Smooth muscle cell (in vitro differentiated cells): ENCODE measurements at regions not wholly inside any gene's neighbourhood (a gene's known extent, or its start where the extent isn't known, plus 50 kb on each side); places are given as distances from the start of the nearest gene placed in this dataset.
"Not testable (repeated sequence)": the region's sequence is repeated elsewhere in the genome, so short reads cannot be mapped to it uniquely, and the experiment has no call there.

Experiments
- DNase-seq: peaks from one replicate; lab custom pipeline; 2025; ENCODE audit not compliant: unreplicated experiment; lab: John Stamatoyannopoulos, UW
- H2AFZ ChIP-seq: fragments of 200-600 bp; sonication (generic); 2 replicates; pipeline ENCODE4 v1.6.0; 2016; ENCODE audit warnings: antibody characterized with exemption, low read depth, mild to moderate bottlenecking
- H3F3A ChIP-seq: fragments of 200-600 bp; sonication (generic); 2 replicates; pipeline ENCODE4 v1.6.0; 2017; ENCODE audit warnings: antibody characterized with exemption, low read depth
- H3K27ac ChIP-seq: fragments of 200-600 bp; sonication (generic); 2 replicates; pipeline ENCODE4 v1.5.1; 2016; ENCODE audit warnings: low read depth, mild to moderate bottlenecking
- H3K27me3 ChIP-seq: fragments of 200-600 bp; sonication (generic); 2 replicates; pipeline ENCODE4 v1.6.1; 2016; ENCODE audit warnings: low read depth, mild to moderate bottlenecking
- H3K36me3 ChIP-seq: fragments of 200-600 bp; sonication (generic); 2 replicates; pipeline ENCODE4 v1.5.1; 2016; ENCODE audit warnings: low read depth
- H3K4me1 ChIP-seq: fragments of 200-600 bp; sonication (generic); 2 replicates; pipeline ENCODE4 v1.5.1; 2016; ENCODE audit warnings: low read depth
- H3K4me2 ChIP-seq: fragments of 200-600 bp; sonication (generic); 2 replicates; pipeline ENCODE4 v1.6.0; 2016; ENCODE audit warnings: mild to moderate bottlenecking
- H3K4me3 ChIP-seq: fragments of 200-600 bp; sonication (generic); 2 replicates; pipeline ENCODE4 v1.5.1; 2016; ENCODE audit warnings: mild to moderate bottlenecking
- H3K79me2 ChIP-seq: fragments of 200-600 bp; sonication (generic); 2 replicates; pipeline ENCODE4 v1.6.0; 2016; ENCODE audit warnings: low read depth, mild to moderate bottlenecking
- H3K9ac ChIP-seq: fragments of 200-600 bp; sonication (generic); 2 replicates; pipeline ENCODE4 v1.6.0; 2016; ENCODE audit warnings: low read depth
- H3K9me3 ChIP-seq: fragments of 200-600 bp; sonication (generic); replicated peaks from 2 replicates; pipeline ENCODE4 v1.5.1; 2016; ENCODE audit warnings: low read depth
- H4K20me1 ChIP-seq: fragments of 200-600 bp; sonication (generic); 2 replicates; pipeline ENCODE4 v1.6.0; 2016; ENCODE audit warnings: low read depth
- WGBS: methylation state at CpG from one replicate; pipeline ENCODE4 v1.1.7; 2016; ENCODE audit warnings: low lambda C conversion rate; 5-methylcytosine and 5-hydroxymethylcytosine counted together
- TF ChIP-seq, protein P1 (sequence below): fragments of 200-600 bp; sonication (generic); IDR thresholded peaks from 2 replicates; pipeline ENCODE4 v1.5.1; 2017; ENCODE audit warnings: borderline replicate concordance, mild to moderate bottlenecking, antibody characterized with exemption; ENCODE audit not compliant: insufficient read depth, poor library complexity, severe bottlenecking

DNA sequence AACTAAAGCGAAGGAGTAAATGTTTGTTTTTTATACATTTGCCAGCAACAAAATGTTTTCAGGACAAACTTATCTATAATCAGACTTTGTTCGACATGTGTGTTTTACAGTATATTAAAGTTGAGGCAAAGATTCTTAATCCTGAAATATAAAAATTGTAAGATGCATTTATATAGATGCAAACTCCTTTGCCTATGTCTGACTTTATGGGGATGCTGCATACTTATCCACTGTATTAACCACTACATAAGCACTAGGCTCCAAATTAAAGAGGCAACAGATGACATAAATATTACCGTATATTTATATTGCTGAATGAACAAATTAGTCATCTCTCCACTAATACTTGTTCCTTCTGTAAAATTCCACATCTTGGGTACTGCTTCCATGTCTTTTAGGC, 882.7 kb upstream of the ARRDC3 start:
- DNase-seq, result no peak
- Histone ChIP-seq H3K9me3 (no peaks in the 10 kb centered on the region), H3K36me3 (no peaks in the 10 kb centered on the region), H3K4me2 (no peak overlapping the region), H2AFZ (no peak overlapping the region), H3K9ac (no peak overlapping the region), H3K4me3 (no peak overlapping the region), H3F3A (no peaks in the 10 kb centered on the region), H4K20me1 (no peaks in the 10 kb centered on the region), H3K79me2 (no peaks in the 10 kb centered on the region), H3K4me1 (no peaks in the 10 kb centered on the region), H3K27ac (no peak overlapping the region), H3K27me3 (no peaks in the 10 kb centered on the region)
- TF ChIP-seq, protein P1, sequence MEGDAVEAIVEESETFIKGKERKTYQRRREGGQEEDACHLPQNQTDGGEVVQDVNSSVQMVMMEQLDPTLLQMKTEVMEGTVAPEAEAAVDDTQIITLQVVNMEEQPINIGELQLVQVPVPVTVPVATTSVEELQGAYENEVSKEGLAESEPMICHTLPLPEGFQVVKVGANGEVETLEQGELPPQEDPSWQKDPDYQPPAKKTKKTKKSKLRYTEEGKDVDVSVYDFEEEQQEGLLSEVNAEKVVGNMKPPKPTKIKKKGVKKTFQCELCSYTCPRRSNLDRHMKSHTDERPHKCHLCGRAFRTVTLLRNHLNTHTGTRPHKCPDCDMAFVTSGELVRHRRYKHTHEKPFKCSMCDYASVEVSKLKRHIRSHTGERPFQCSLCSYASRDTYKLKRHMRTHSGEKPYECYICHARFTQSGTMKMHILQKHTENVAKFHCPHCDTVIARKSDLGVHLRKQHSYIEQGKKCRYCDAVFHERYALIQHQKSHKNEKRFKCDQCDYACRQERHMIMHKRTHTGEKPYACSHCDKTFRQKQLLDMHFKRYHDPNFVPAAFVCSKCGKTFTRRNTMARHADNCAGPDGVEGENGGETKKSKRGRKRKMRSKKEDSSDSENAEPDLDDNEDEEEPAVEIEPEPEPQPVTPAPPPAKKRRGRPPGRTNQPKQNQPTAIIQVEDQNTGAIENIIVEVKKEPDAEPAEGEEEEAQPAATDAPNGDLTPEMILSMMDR, result no peak
- WGBS, result 64% methylated on average over 3 of the region's 3 CpGs

DNA sequence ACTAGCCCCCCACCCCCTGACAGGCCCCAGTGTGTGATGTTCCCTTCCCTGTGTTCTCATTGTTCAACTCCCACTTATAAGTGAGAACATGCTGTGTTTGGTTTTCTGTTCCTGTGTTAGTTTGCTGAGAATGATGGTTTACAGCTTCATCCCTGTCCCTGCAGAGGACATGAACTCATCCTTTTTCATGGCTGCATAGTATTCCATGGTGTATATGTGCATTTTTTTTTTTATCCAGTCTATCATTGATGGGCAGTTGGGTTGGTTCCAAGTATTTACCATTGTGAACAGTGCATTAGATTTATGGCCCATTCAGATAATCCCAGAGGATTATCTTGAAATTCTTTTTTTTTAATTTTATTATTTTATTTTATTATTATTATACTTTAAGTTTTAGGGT, 872.5 kb upstream of the ARRDC3 start:
- DNase-seq, H3K27ac ChIP-seq, H3K27me3 ChIP-seq, H2AFZ ChIP-seq, H3K79me2 ChIP-seq, H3K9ac ChIP-seq, H3K4me1 ChIP-seq, H3K9me3 ChIP-seq, H4K20me1 ChIP-seq, H3K4me2 ChIP-seq, H3K36me3 ChIP-seq, H3F3A ChIP-seq, H3K4me3 ChIP-seq: not testable (repeated sequence)

DNA sequence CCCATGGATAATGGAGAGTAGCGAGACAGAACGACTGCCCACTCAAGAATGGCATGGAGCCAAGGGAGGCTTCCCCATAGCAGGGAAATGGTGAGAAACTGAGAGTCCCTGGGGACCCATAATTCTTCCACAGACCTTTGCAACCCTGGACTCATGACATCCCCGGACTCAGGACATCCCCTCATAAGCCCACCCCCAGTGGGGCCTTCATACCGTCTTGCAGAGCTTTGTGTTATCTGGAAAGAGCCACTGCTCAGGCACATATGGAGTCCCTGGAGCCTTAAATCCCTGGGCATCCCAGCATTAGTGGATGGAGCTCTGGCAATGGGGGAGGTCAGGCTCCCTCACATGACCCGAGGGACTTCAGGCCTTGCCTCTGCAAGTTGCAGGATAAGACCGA, 865.4 kb upstream of the ARRDC3 start:
- no peaks in the 10 kb centered on the region for H3K36me3 ChIP-seq
- H3K27ac ChIP-seq, result no peak overlapping the region
- H2AFZ ChIP-seq, result no peak overlapping the region
- H3K79me2 ChIP-seq, result no peaks in the 10 kb centered on the region
- H3F3A ChIP-seq, result no peaks in the 10 kb centered on the region
- no peaks in the 10 kb centered on the region for H3K27me3 ChIP-seq
- H3K4me3 ChIP-seq, result no peak overlapping the region
- WGBS, result 89% methylated on average over 6 of the region's 6 CpGs
- no peaks in the 10 kb centered on the region for H3K4me1 ChIP-seq
- TF ChIP-seq, protein P1, result no peak
- no peak for DNase-seq
- H3K4me2 ChIP-seq, result no peak overlapping the region
- H3K9ac ChIP-seq, result no peak overlapping the region
- no peaks in the 10 kb centered on the region for H3K9me3 ChIP-seq
- H4K20me1 ChIP-seq, result no peaks in the 10 kb centered on the region

DNA sequence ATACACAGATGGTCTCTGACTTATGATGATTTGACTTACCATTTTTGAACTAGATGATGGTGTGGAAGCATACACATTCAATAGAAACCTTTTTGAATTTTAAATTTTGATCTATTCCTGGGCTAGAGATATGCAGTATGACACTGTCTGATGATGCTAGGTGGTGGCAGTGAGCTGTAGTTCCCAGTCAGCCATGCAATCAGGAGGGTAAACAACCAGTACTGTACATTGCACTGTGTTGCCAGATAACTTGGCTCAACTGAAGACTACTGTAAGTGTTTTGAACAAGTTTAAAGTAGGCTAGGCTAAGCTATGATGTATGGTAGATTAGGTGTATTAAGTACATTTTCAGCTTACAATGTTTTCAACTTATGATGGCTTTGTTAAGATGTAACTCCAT, 859.1 kb upstream of the ARRDC3 start:
- no peak overlapping the region for H3K27ac ChIP-seq
- H3K79me2 ChIP-seq, result no peaks in the 10 kb centered on the region
- DNase-seq, result no peak
- H3F3A ChIP-seq, result no peaks in the 10 kb centered on the region
- no peaks in the 10 kb centered on the region for H4K20me1 ChIP-seq
- no peak overlapping the region for H2AFZ ChIP-seq
- H3K9ac ChIP-seq, result no peak overlapping the region
- no peak overlapping the region for H3K4me3 ChIP-seq
- H3K4me1 ChIP-seq, result no peaks in the 10 kb centered on the region
- no peaks in the 10 kb centered on the region for H3K36me3 ChIP-seq
- H3K27me3 ChIP-seq, result no peaks in the 10 kb centered on the region
- TF ChIP-seq, protein P1, result no peak
- H3K4me2 ChIP-seq, result no peak overlapping the region
- H3K9me3 ChIP-seq, result no peaks in the 10 kb centered on the region
